ENCODE measurements at regions not wholly inside any gene's neighbourhood (a gene's known extent, or its start where the extent isn't known, plus 50 kb on each side); places are given as distances from the start of the nearest gene placed in this dataset.
A peak's percentile ranks its signal among the peaks of the same experiment; 100 is the strongest.

- no peak for DNase-seq
- H3K14ac ChIP-seq (ENCODE audit: insufficient read depth, low read length), result no peak overlapping the region
- H3K4me1 ChIP-seq (ENCODE audit: insufficient read depth, low read length), result peaks cover 5% of the 10 kb centered on the region
- H3K4me3 Mint-ChIP-seq, result no peak overlapping the region
- H3K9me3 ChIP-seq (ENCODE audit: control insufficient read depth, low read depth, low read length), result no peaks in the 10 kb centered on the region
- no peak overlapping the region for H4K91ac ChIP-seq (ENCODE audit: insufficient read length, low read depth, low read length)
- no peak overlapping the region for H2BK15ac ChIP-seq (ENCODE audit: low read depth, low read length)
- no peaks in the 10 kb centered on the region for H3K79me2 ChIP-seq (ENCODE audit: insufficient read depth, low read length)
- H3K4me2 ChIP-seq (ENCODE audit: insufficient read depth, insufficient read length, low read length), result no peak overlapping the region
- H3T11ph ChIP-seq (ENCODE audit: low read length), result no peak overlapping the region
- H3K9ac ChIP-seq (ENCODE audit: extremely low read depth, insufficient read length, low read length), result no peak overlapping the region
- no peaks in the 10 kb centered on the region for H3K27me3 Mint-ChIP-seq (ENCODE audit: low read depth)
- no peaks in the 10 kb centered on the region for H3K79me1 ChIP-seq (ENCODE audit: insufficient read depth, low read depth, low read length, poor library complexity, severe bottlenecking)
- H3K4ac ChIP-seq (ENCODE audit: low read depth, low read length), result no peak overlapping the region
- H3K27me3 ChIP-seq (ENCODE audit: insufficient read depth, low read length), result no peaks in the 10 kb centered on the region
- H3K23ac ChIP-seq (ENCODE audit: insufficient read length, low read depth, low read length), result no peak overlapping the region
- H2AK5ac ChIP-seq (ENCODE audit: insufficient read length, low read length), result no peak overlapping the region
- H2BK5ac ChIP-seq (ENCODE audit: insufficient read length, low read length), result no peak overlapping the region
- no peak overlapping the region for H2BK120ac ChIP-seq (ENCODE audit: low read depth, low read length, poor library complexity, severe bottlenecking)
- no peak overlapping the region for H3K56ac ChIP-seq (ENCODE audit: insufficient read length, low read depth, low read length)
- H2BK12ac ChIP-seq (ENCODE audit: insufficient read length, low read depth, low read length), result no peak overlapping the region
- H2BK20ac ChIP-seq (ENCODE audit: low read depth, low read length, poor library complexity, severe bottlenecking), result no peak overlapping the region
- H3K27ac ChIP-seq (ENCODE audit: insufficient read length, low read depth, low read length), result no peak overlapping the region
- TF ChIP-seq, protein P1, sequence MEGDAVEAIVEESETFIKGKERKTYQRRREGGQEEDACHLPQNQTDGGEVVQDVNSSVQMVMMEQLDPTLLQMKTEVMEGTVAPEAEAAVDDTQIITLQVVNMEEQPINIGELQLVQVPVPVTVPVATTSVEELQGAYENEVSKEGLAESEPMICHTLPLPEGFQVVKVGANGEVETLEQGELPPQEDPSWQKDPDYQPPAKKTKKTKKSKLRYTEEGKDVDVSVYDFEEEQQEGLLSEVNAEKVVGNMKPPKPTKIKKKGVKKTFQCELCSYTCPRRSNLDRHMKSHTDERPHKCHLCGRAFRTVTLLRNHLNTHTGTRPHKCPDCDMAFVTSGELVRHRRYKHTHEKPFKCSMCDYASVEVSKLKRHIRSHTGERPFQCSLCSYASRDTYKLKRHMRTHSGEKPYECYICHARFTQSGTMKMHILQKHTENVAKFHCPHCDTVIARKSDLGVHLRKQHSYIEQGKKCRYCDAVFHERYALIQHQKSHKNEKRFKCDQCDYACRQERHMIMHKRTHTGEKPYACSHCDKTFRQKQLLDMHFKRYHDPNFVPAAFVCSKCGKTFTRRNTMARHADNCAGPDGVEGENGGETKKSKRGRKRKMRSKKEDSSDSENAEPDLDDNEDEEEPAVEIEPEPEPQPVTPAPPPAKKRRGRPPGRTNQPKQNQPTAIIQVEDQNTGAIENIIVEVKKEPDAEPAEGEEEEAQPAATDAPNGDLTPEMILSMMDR (conservative IDR thresholded peaks at IDR 0.05), result no peak
- H4K20me1 ChIP-seq (ENCODE audit: control insufficient read depth, insufficient read depth, insufficient read length), result no peaks in the 10 kb centered on the region
- no peak overlapping the region for H2AFZ ChIP-seq (ENCODE audit: low read length)
- peaks cover 39 to 59% of the 10 kb centered on the region in 2 experiments for H3K4me1 Mint-ChIP-seq
- 0 out of 7 replicates have a peak overlapping the region, but pooled peaks of 1 of the 3 experiments have one; percentile 19 for H3K27ac Mint-ChIP-seq
- no peak overlapping the region for H4K5ac ChIP-seq (ENCODE audit: insufficient read length, low read depth, low read length)
- H4K8ac ChIP-seq (replicated peaks; ENCODE audit: insufficient read length, low read depth, low read length), result no peak overlapping the region
- H3K18ac ChIP-seq (ENCODE audit: insufficient read length, low read depth, low read length), result no peak overlapping the region
- no peaks in the 10 kb centered on the region for H3K23me2 ChIP-seq (ENCODE audit: insufficient read length, low read depth, low read length, poor library complexity, severe bottlenecking)
- H3K9me3 Mint-ChIP-seq, result no peaks in the 10 kb centered on the region; a peak in 1 of 5 replicates
- WGBS (ENCODE audit: extremely low coverage, insufficient read length, low lambda C conversion rate), result no CpG with 5 or more reads among the region's 1 CpG
- H3K36me3 Mint-ChIP-seq (ENCODE audit: insufficient read depth in 1 of 3, low read depth in 3 of 3), result peaks cover 0 to 2% (median 0%) of the 10 kb centered on the region in 3 experiments; a peak in 3 of 7 replicates
Observed at GRCh38 chr2:57698392-57698791, 348.2 kb upstream of the VRK2 start.

Data from H9 (cell line).